ENCODE measurements at regions not wholly inside any gene's neighbourhood (a gene's known extent, or its start where the extent isn't known, plus 50 kb on each side); places are given as distances from the start of the nearest gene placed in this dataset.
"Not testable (repeated sequence)": the region's sequence is repeated elsewhere in the genome, so short reads cannot be mapped to it uniquely, and the experiment has no call there.

- TF ChIP-seq CTCF (IDR thresholded peaks at IDR 0.05), result no peak
- no peaks in the 10 kb centered on the region for H3K36me3 Mint-ChIP-seq (ENCODE audit: low read depth)
- H3K9me3 Mint-ChIP-seq, result no peaks in the 10 kb centered on the region
- H3K27me3 Mint-ChIP-seq, result peaks cover 4% of the 10 kb centered on the region
- no peak for DNase-seq
- H3K4me3 Mint-ChIP-seq, result no peak overlapping the region
- H3K4me1 Mint-ChIP-seq (ENCODE audit: low read depth), result no peaks in the 10 kb centered on the region
- ChIA-PET CTCF (no interaction called here), POLR2A (no interaction called here)
- ATAC-seq, result no peak
- H3K27ac Mint-ChIP-seq, result no peak overlapping the region
- intact Hi-C loops (cut with micrococcal nuclease), result no loop called here
Observed at GRCh38 chr5:135145985-135146384, 112.0 kb upstream of the PITX1 start.

- H3K4me1 Mint-ChIP-seq (ENCODE audit: low read depth); POLR2A ChIA-PET; CTCF ChIA-PET; H3K36me3 Mint-ChIP-seq (ENCODE audit: low read depth); H3K27me3 Mint-ChIP-seq; ATAC-seq; H3K4me3 Mint-ChIP-seq; H3K27ac Mint-ChIP-seq; intact Hi-C loops (cut with micrococcal nuclease); DNase-seq; H3K9me3 Mint-ChIP-seq: not testable (repeated sequence)
Observed at GRCh38 chr5:135143682-135144081, 109.7 kb upstream of the PITX1 start.

GRCh38 chr5:135141303-135142268, 107.6 kb upstream of the PITX1 start:
- ChIA-PET POLR2A (no interaction called here), CTCF (no interaction called here)
- Mint-ChIP-seq H3K4me3 (no peak overlapping the region), H3K36me3 (ENCODE audit: low read depth) (no peaks in the 10 kb centered on the region), H3K4me1 (ENCODE audit: low read depth) (no peaks in the 10 kb centered on the region), H3K27ac (no peak overlapping the region), H3K27me3 (no peaks in the 10 kb centered on the region), H3K9me3 (no peaks in the 10 kb centered on the region)
- DNase-seq (no peak), ATAC-seq (no peak)
- TF ChIP-seq CTCF (IDR thresholded peaks at IDR 0.05), result no peak
- intact Hi-C loops (cut with micrococcal nuclease), result no loop called here

- intact Hi-C loops (cut with micrococcal nuclease), result no loop called here
Observed at GRCh38 chr5:135140446-135141204, 106.6 kb upstream of the PITX1 start.

More at GRCh38 chr5:135140446-135141204, 106.6 kb upstream of the PITX1 start:
- DNase-seq (no peak), ATAC-seq (no peak)
- Mint-ChIP-seq H3K9me3 (no peaks in the 10 kb centered on the region), H3K4me3 (no peak overlapping the region), H3K4me1 (ENCODE audit: low read depth) (no peaks in the 10 kb centered on the region), H3K36me3 (ENCODE audit: low read depth) (no peaks in the 10 kb centered on the region), H3K27me3 (no peaks in the 10 kb centered on the region), H3K27ac (no peak overlapping the region)
- no peak for TF ChIP-seq CTCF (IDR thresholded peaks at IDR 0.05)
- POLR2A ChIA-PET, result no interaction called here
- CTCF ChIA-PET, result no interaction called here
